Tibial artery (tissue), 4 donors: ENCODE measurements at regions not wholly inside any gene's neighbourhood (a gene's known extent, or its start where the extent isn't known, plus 50 kb on each side); places are given as distances from the start of the nearest gene placed in this dataset.

Source experiments
- DNase-seq, 2 donors: peaks; one replicate each; pipeline ENCODE4 v3.0.0-alpha.2; 2019
- H3K27ac ChIP-seq, 2 donors: fragments of 200-600 bp; sonication (generic) in 1 of 2; 1 replicate in 1 of 2; 2 replicates in 1 of 2; pipeline ENCODE4 v1.5.1; 2018 to 2019; ENCODE audit warnings: mild to moderate bottlenecking in 1 of 2
- H3K27me3 ChIP-seq, 2 donors: fragments of 200-600 bp; sonication (generic) in 1 of 2; one replicate each; pipeline versions ENCODE4 v1.5.1 to v1.6.0; 2016 to 2019
- H3K36me3 ChIP-seq, 3 donors: fragments of 200-600 bp; sonication (generic) in 2 of 3; one replicate each; pipeline ENCODE4 v1.5.1; 2016 to 2019; ENCODE audit warnings: mild to moderate bottlenecking in 2 of 3
- H3K4me1 ChIP-seq, 4 donors: fragments of 200-600 bp; sonication (generic) in 2 of 4; 1 replicate in 3 of 4; 2 replicates in 1 of 4; pipeline ENCODE4 v1.5.1; 2016 to 2019
- H3K4me3 ChIP-seq, 2 donors: fragments of 200-600 bp; sonication (generic) in 1 of 2; 1 replicate in 1 of 2; 2 replicates in 1 of 2; pipeline ENCODE4 v1.5.1; 2018 to 2019; ENCODE audit warnings: mild to moderate bottlenecking in 2 of 2
- H3K9me3 ChIP-seq, 3 donors: fragments of 200-600 bp; sonication (generic) in 1 of 3; one replicate each; pipeline ENCODE4 v1.5.1; 2016 to 2019
- intact Hi-C: fragments of 100-400 bp; cut with DNase I; formaldehyde crosslinking; loops from one replicate; pipeline ENCODE4 v1.15.0; 2023; ENCODE audit warnings: low total_unique reads
- TF ChIP-seq, protein P1 (sequence below), 2 experiments: fragments of 200-600 bp in 1 of 2; fragments of 450-650 bp in 1 of 2; IDR thresholded peaks; one replicate each; pipeline ENCODE4 v1.5.1; 2017 to 2019; ENCODE audit warnings: antibody characterized with exemption in 2 of 2, mild to moderate bottlenecking in 1 of 2, moderate library complexity in 1 of 2

DNA sequence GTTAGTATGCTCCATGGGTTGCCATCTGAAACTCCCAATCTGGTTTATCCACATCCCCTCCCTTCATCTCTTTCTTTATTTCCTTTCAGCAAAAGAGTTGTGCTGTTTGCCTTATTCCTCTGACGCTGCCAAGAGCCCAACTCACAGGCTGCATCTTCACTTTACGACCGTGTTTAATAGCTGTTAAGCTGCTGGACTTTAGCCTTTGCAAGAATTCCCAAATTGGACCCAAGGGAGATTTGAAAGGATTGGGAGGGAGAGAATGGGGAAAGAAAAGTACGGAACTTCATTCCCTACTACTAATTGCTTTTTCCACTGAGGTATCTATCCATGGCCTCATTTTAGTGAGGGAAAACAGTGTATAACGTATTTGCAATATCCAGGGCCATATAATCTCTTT lies 263.4 kb upstream of the MEIS1 start:
- no peak for DNase-seq
- Histone ChIP-seq H3K9me3 (no peaks in the 10 kb centered on the region), H3K36me3 (no peaks in the 10 kb centered on the region), H3K27me3 (no peaks in the 10 kb centered on the region), H3K4me3 (no peak overlapping the region), H3K4me1 (no peaks in the 10 kb centered on the region), H3K27ac (no peak overlapping the region)
- intact Hi-C loops, result no loop called here
- TF ChIP-seq, protein P1, sequence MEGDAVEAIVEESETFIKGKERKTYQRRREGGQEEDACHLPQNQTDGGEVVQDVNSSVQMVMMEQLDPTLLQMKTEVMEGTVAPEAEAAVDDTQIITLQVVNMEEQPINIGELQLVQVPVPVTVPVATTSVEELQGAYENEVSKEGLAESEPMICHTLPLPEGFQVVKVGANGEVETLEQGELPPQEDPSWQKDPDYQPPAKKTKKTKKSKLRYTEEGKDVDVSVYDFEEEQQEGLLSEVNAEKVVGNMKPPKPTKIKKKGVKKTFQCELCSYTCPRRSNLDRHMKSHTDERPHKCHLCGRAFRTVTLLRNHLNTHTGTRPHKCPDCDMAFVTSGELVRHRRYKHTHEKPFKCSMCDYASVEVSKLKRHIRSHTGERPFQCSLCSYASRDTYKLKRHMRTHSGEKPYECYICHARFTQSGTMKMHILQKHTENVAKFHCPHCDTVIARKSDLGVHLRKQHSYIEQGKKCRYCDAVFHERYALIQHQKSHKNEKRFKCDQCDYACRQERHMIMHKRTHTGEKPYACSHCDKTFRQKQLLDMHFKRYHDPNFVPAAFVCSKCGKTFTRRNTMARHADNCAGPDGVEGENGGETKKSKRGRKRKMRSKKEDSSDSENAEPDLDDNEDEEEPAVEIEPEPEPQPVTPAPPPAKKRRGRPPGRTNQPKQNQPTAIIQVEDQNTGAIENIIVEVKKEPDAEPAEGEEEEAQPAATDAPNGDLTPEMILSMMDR (IDR thresholded peaks at IDR 0.05), result no peak

DNA sequence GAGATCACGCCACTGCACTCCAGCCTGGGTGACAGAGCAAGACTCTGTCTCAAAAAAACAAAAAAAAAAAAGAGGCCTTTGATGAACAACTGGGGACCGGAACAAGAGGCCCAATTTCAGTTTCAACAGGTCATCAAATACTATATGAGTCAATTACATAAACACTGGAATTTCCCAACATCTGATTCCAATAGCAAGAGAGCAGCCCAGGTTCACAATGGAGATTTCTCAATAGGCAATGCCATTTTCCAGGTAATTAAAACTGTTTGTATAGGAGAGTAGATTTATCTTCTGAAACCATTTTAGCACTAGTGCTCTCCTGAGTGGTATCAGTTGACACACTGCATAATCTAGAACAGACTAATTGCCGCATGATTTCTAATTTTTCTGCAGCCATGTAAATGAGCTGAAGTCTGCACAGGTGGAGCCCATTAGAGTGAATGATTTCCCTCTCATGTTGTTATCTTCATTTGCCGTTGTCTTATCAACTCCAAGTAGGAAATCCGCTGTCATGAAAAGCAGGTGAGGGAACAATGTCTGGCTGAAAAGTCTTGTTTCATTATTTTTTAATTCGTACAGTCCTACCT lies 264.1 kb upstream of the MEIS1 start:
- TF ChIP-seq, protein P1 (IDR thresholded peaks at IDR 0.05), result no peak
- Histone ChIP-seq H3K27ac (no peak overlapping the region), H3K27me3 (no peaks in the 10 kb centered on the region), H3K36me3 (no peaks in the 10 kb centered on the region), H3K9me3 (no peaks in the 10 kb centered on the region), H3K4me1 (no peaks in the 10 kb centered on the region), H3K4me3 (no peak overlapping the region)
- DNase-seq, result no peak
- intact Hi-C loops, result no loop called here

DNA sequence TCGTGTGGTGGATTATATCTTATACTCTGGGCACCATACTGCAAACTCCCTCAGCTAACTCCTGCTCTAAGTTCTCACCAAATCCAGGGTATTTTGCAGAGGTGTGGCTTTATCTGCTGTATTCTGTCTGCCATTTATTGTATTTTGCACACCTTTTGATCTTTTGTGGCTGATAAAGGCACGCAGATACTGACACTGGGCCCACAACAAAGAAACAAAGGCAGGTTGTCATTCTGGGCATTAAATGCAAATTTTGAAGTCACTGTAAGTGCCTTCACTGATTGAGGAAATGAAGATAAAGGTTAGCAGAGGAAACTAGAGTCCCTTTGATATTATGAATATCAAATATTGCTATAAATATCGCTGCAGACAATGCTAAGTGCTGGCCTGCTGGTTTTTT lies 265.8 kb upstream of the MEIS1 start:
- H3K36me3 ChIP-seq, result no peaks in the 10 kb centered on the region
- H3K27ac ChIP-seq, result no peak overlapping the region
- no peak for DNase-seq
- H3K4me3 ChIP-seq, result no peak overlapping the region
- H3K4me1 ChIP-seq, result no peaks in the 10 kb centered on the region
- no peaks in the 10 kb centered on the region for H3K9me3 ChIP-seq
- intact Hi-C loops, result no loop called here
- H3K27me3 ChIP-seq, result no peaks in the 10 kb centered on the region
- TF ChIP-seq, protein P1 (IDR thresholded peaks at IDR 0.05), result no peak

- H3K9me3 ChIP-seq, result no peaks in the 10 kb centered on the region
- DNase-seq, result no peak
- no peak overlapping the region for H3K4me3 ChIP-seq
- no peaks in the 10 kb centered on the region for H3K4me1 ChIP-seq
- H3K27ac ChIP-seq, result no peak overlapping the region
- no peaks in the 10 kb centered on the region for H3K36me3 ChIP-seq
- TF ChIP-seq, protein P1 (IDR thresholded peaks at IDR 0.05), result no peak
- no peaks in the 10 kb centered on the region for H3K27me3 ChIP-seq
- intact Hi-C loops, result no loop called here
These were observed 270.5 kb upstream of the MEIS1 start for GRCh38 chr2:66164470-66164869.

- Histone ChIP-seq H3K36me3 (no peaks in the 10 kb centered on the region), H3K27ac (no peak overlapping the region), H3K9me3 (peaks cover 0 to 25% (median 13%) of the 10 kb centered on the region in 3 donors), H3K4me1 (no peaks in the 10 kb centered on the region), H3K4me3 (no peak overlapping the region), H3K27me3 (no peaks in the 10 kb centered on the region)
- TF ChIP-seq, protein P1 (IDR thresholded peaks at IDR 0.05), result no peak
- no peak for DNase-seq
- intact Hi-C loops, result no loop called here
These were observed 278.8 kb upstream of the MEIS1 start for GRCh38 chr2:66156171-66156570.

DNA sequence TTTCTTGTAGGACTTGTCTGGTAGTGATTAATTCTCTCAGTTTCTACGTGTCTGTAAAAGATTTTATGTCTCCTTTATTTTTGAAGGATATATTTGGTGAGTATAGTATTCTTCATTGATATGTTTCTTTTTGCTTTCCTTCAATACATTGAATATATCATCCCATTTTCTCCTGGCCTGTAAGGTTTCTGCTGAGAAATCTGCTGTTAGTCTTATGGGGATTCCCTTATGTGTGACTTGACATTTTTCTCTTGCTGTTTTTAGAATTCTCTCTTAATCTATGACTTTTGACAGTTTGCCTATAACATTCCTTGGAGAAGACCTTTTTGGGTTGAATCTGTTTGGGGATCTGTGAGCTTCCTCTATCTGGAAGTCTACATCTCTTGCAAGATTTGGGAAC lies 281.0 kb upstream of the MEIS1 start:
- H3K9me3 ChIP-seq, result peaks cover 0 to 25% (median 13%) of the 10 kb centered on the region in 3 donors
- no peak overlapping the region for H3K4me3 ChIP-seq
- intact Hi-C loops, result no loop called here
- no peaks in the 10 kb centered on the region for H3K27me3 ChIP-seq
- TF ChIP-seq, protein P1 (IDR thresholded peaks at IDR 0.05), result no peak
- H3K27ac ChIP-seq, result no peak overlapping the region
- DNase-seq, result no peak
- H3K36me3 ChIP-seq, result no peaks in the 10 kb centered on the region
- H3K4me1 ChIP-seq, result no peaks in the 10 kb centered on the region
